Nephron (organoid): ENCODE measurements at regions not wholly inside any gene's neighbourhood (a gene's known extent, or its start where the extent isn't known, plus 50 kb on each side); places are given as distances from the start of the nearest gene placed in this dataset.

Source experiments
- H3K27ac Mint-ChIP-seq, 3 experiments: 2 replicates each; pipeline ENCODE4 v1.8.0; 2020; ENCODE audit warnings: mixed read lengths in 3 of 3, mild to moderate bottlenecking in 2 of 3, moderate library complexity in 1 of 3
- H3K27me3 Mint-ChIP-seq: 2 replicates; pipeline ENCODE4 v1.8.0; 2021; ENCODE audit warnings: low read depth, mild to moderate bottlenecking, moderate library complexity, mixed read lengths
- H3K36me3 Mint-ChIP-seq: 2 replicates; pipeline ENCODE4 v1.8.0; 2020; ENCODE audit warnings: low read depth, mixed read lengths
- H3K4me1 Mint-ChIP-seq: 2 replicates; pipeline ENCODE4 v1.8.0; 2020; ENCODE audit warnings: mixed read lengths
- H3K4me3 Mint-ChIP-seq, 3 experiments: 2 replicates each; pipeline ENCODE4 v1.8.0; 2020; ENCODE audit warnings: mild to moderate bottlenecking in 3 of 3, mixed read lengths in 3 of 3, moderate library complexity in 2 of 3
- H3K9me3 Mint-ChIP-seq: 2 replicates; pipeline ENCODE4 v1.8.0; 2020; ENCODE audit warnings: mixed read lengths
- CTCF ChIP-seq, 3 experiments: fragments of 200-600 bp; sonication (generic); IDR thresholded peaks; one replicate each; pipeline ENCODE4 v1.5.0; 2021; ENCODE audit warnings: antibody characterized with exemption in 3 of 3; ENCODE audit not compliant: unreplicated experiment in 3 of 3

GRCh38 chr4:15158406-15159091, 156.3 kb downstream of the CPEB2 start:
- Mint-ChIP-seq H3K9me3 (peaks cover 5% of the 10 kb centered on the region), H3K4me1 (no peaks in the 10 kb centered on the region), H3K4me3 (no peak overlapping the region), H3K27me3 (no peaks in the 10 kb centered on the region), H3K27ac (peak overlapping the region in 1 of 3 experiments; percentile 34), H3K36me3 (no peaks in the 10 kb centered on the region)
- TF ChIP-seq CTCF (IDR thresholded peaks at IDR 0.05; ENCODE audit: unreplicated experiment in 3 of 3), result no peak

GRCh38 chr4:15159477-15160019, 157.3 kb downstream of the CPEB2 start:
- H3K4me1 Mint-ChIP-seq, result no peaks in the 10 kb centered on the region
- H3K9me3 Mint-ChIP-seq, result peaks cover 5% of the 10 kb centered on the region
- H3K27me3 Mint-ChIP-seq, result no peaks in the 10 kb centered on the region
- H3K4me3 Mint-ChIP-seq, result no peak overlapping the region
- H3K36me3 Mint-ChIP-seq, result no peaks in the 10 kb centered on the region
- peak overlapping the region in 1 of 3 experiments; percentile 34 for H3K27ac Mint-ChIP-seq
- no peak for TF ChIP-seq CTCF (IDR thresholded peaks at IDR 0.05; ENCODE audit: unreplicated experiment in 3 of 3)

- no peak overlapping the region for H3K4me3 Mint-ChIP-seq
- TF ChIP-seq CTCF (IDR thresholded peaks at IDR 0.05; ENCODE audit: unreplicated experiment in 3 of 3), result no peak
- H3K27me3 Mint-ChIP-seq, result no peaks in the 10 kb centered on the region
- no peaks in the 10 kb centered on the region for H3K36me3 Mint-ChIP-seq
- H3K27ac Mint-ChIP-seq, result no peak overlapping the region
- peaks cover 2% of the 10 kb centered on the region for H3K9me3 Mint-ChIP-seq
- no peaks in the 10 kb centered on the region for H3K4me1 Mint-ChIP-seq
Observed at GRCh38 chr4:15161439-15161838, 159.2 kb downstream of the CPEB2 start.

GRCh38 chr4:15162046-15162445, 159.8 kb downstream of the CPEB2 start:
- Mint-ChIP-seq H3K4me3 (no peak overlapping the region), H3K4me1 (no peaks in the 10 kb centered on the region), H3K27ac (no peak overlapping the region), H3K9me3 (peaks cover 2% of the 10 kb centered on the region), H3K36me3 (no peaks in the 10 kb centered on the region), H3K27me3 (no peaks in the 10 kb centered on the region)
- TF ChIP-seq CTCF (IDR thresholded peaks at IDR 0.05; ENCODE audit: unreplicated experiment in 3 of 3), result no peak

GRCh38 chr4:15162465-15163283, 160.4 kb downstream of the CPEB2 start:
- H3K27ac Mint-ChIP-seq, result no peak overlapping the region
- H3K4me1 Mint-ChIP-seq, result no peaks in the 10 kb centered on the region
- H3K27me3 Mint-ChIP-seq, result no peaks in the 10 kb centered on the region
- no peaks in the 10 kb centered on the region for H3K9me3 Mint-ChIP-seq
- peak; percentile 47 to 56 (median 48) for TF ChIP-seq CTCF (IDR thresholded peaks at IDR 0.05; ENCODE audit: unreplicated experiment in 3 of 3)
- H3K4me3 Mint-ChIP-seq, result no peak overlapping the region
- H3K36me3 Mint-ChIP-seq, result no peaks in the 10 kb centered on the region
